Heart left ventricle (tissue), 13 donors: ENCODE measurements at regions not wholly inside any gene's neighbourhood (a gene's known extent, or its start where the extent isn't known, plus 50 kb on each side); places are given as distances from the start of the nearest gene placed in this dataset.

Source experiments
- CTCF ChIP-seq, 12 donors: fragments of 200-600 bp; sonication (generic) in 4 of 12; IDR thresholded peaks; one replicate each; pipeline versions ENCODE4 v1.5.0 to v1.8.0; 2018 to 2022; ENCODE audit warnings: antibody characterized with exemption in 12 of 12, mild to moderate bottlenecking in 5 of 12
- POLR2A ChIP-seq, 2 donors: fragments of 450-650 bp; IDR thresholded peaks; one replicate each; pipeline ENCODE4 v1.6.1; 2017; ENCODE audit warnings: antibody characterized with exemption in 2 of 2, mild to moderate bottlenecking in 2 of 2, moderate library complexity in 2 of 2
- donor health status: ischemic (EF 13 %, LVEDD 7.1; RV severe dilation, severe dysfunction).
- donor health status: DM: no; HTN: yes; CAD: no.
- donor health status: DM: no; HTN: no; CAD: no.
- donor health status: ischemic (EF 25% LVEDD 6.9; RV normal size, moderate dysfunction).
- donor health status: ischemic (EF 25% LVEDD 5.7; RV mildly dilated, moderate dysfunction).
- donor health status: ischemic (EF 35%, LVEDD 5.7; RV mildly dilated, moderate dysfunction).
- donor health status: nonischemic (EF 11% LVEDD 7.7; RV severe dilation, severe dysfunction).
- donor health status: DM: yes; HTN: yes; CAD: no.
- donor health status: PGD.
- donor health status: ischemic (EF 29% LVEDD 5.4; RV normal size, mild dysfunction).
- donor health status: nonischemic (EF 23%, LVEDD 6.1; RV moderate dilation, normal function).

- TF ChIP-seq CTCF (IDR thresholded peaks at IDR 0.05) = no peak
- TF ChIP-seq POLR2A (IDR thresholded peaks at IDR 0.05) = no peak
Observed at GRCh38 chr3:31016196-31016595, 121.7 kb upstream of the GADL1 start.
